CD4-positive, alpha-beta T cell (primary cell): ENCODE measurements at regions not wholly inside any gene's neighbourhood (a gene's known extent, or its start where the extent isn't known, plus 50 kb on each side); places are given as distances from the start of the nearest gene placed in this dataset.

ENCODE experiments used
- ATAC-seq: fragments of 200-7000 bp; cut with Tn5 transposase; one replicate; pipeline ENCODE4 v1.10.0; 2022; ENCODE audit warnings: mild to moderate bottlenecking; ENCODE audit not compliant: poor library complexity
- CTCF ChIA-PET: fragments of 350-600 bp; sonication (Branson Sonifier 250); formaldehyde crosslinking; loops from one replicate; lab custom pipeline; 2021; ENCODE audit warnings: antibody characterized with exemption, inconsistent platforms; lab: Charles Lee
- POLR2A ChIA-PET: fragments of 350-600 bp; sonication (Branson Sonifier 250); formaldehyde crosslinking; loops from one replicate; lab custom pipeline; 2021; ENCODE audit warnings: antibody characterized with exemption, inconsistent platforms; lab: Charles Lee
- DNase-seq, 14 experiments: peaks; one replicate each; pipeline ENCODE4 v3.0.0-alpha.2; 2013 to 2020; ENCODE audit warnings: mixed read lengths in 2 of 14
- H3K27ac ChIP-seq, 2 donors: one replicate each; pipeline versions ENCODE4 v1.5.1 to v1.7.0; 2013; ENCODE audit warnings: low read length in 2 of 2, low read depth in 1 of 2, mild to moderate bottlenecking in 1 of 2
- H3K27me3 ChIP-seq, 2 experiments: 1 replicate in 1 of 2; 2 replicates in 1 of 2; pipeline versions ENCODE4 v1.6.1 to v1.7.0; 2013; ENCODE audit warnings: low read length in 2 of 2, control low read depth in 1 of 2, mild to moderate bottlenecking in 1 of 2, moderate library complexity in 1 of 2; ENCODE audit not compliant: insufficient read depth in 2 of 2, control insufficient read depth in 1 of 2
- H3K36me3 ChIP-seq: one replicate; pipeline ENCODE4 v1.6.1; 2013; ENCODE audit warnings: low read length, control low read depth; ENCODE audit not compliant: insufficient read depth
- H3K4me1 ChIP-seq: one replicate; pipeline ENCODE4 v1.6.1; 2013; ENCODE audit warnings: low read length, control low read depth; ENCODE audit not compliant: insufficient read depth
- H3K4me3 ChIP-seq: one replicate; pipeline ENCODE4 v1.5.1; 2013; ENCODE audit warnings: mild to moderate bottlenecking, low read length, moderate library complexity
- H3K9me3 ChIP-seq, 2 experiments: 1 replicate in 1 of 2; 2 replicates in 1 of 2; pipeline versions ENCODE4 v1.6.1 to v1.7.0; 2013; ENCODE audit warnings: low read length in 2 of 2, mild to moderate bottlenecking in 2 of 2, control low read depth in 1 of 2, moderate library complexity in 1 of 2; ENCODE audit not compliant: control insufficient read depth in 1 of 2, insufficient read depth in 1 of 2
- H3K27ac Mint-ChIP-seq: one replicate; pipeline ENCODE4 v1.8.0; 2020; ENCODE audit warnings: mixed read lengths
- H3K27me3 Mint-ChIP-seq: one replicate; pipeline ENCODE4 v1.8.0; 2021; ENCODE audit warnings: mixed read lengths
- H3K36me3 Mint-ChIP-seq: one replicate; pipeline ENCODE4 v1.8.0; 2021; ENCODE audit warnings: low read depth, mixed read lengths
- H3K4me1 Mint-ChIP-seq: one replicate; pipeline ENCODE4 v1.8.0; 2021; ENCODE audit warnings: low read depth, mixed read lengths
- H3K4me3 Mint-ChIP-seq: one replicate; pipeline ENCODE4 v1.8.0; 2020; ENCODE audit warnings: mild to moderate bottlenecking, mixed read lengths
- H3K9me3 Mint-ChIP-seq: one replicate; pipeline ENCODE4 v1.8.0; 2020; ENCODE audit warnings: mixed read lengths
- intact Hi-C, 2 experiments: fragments of 100-400 bp; cut with DNase I in 1 of 2; cut with micrococcal nuclease in 1 of 2; formaldehyde crosslinking; loops; one replicate each; pipeline versions ENCODE4 v1.15.1 to v1.9.0; 2023 to 2025; cut with DNase I, micrococcal nuclease
- TF ChIP-seq, protein P1 (sequence below): fragments of 200-600 bp; IDR thresholded peaks from one replicate; pipeline ENCODE4 v1.8.0; 2022; ENCODE audit warnings: antibody characterized with exemption, mild to moderate bottlenecking

DNA sequence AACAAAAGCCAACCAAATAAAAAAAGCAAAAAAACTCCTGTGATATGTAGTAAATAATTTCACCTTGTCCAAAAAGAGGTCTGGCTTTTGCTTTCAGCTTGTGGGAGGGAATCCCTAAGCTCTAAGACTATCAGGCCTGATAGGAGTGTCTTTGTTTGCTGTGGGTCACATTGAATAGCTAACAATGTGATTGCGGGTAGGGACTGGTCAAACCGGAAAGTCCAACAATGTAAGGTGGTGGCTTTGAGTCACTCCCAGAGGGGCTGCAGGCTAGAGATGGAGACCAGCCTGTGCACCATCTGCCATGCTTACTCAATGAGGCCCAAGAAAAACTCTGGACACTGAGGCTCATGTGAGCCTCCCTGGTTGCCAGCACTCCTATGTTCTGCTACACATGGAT is 192.9 kb downstream of the TFCP2L1 start:
- peaks cover 8% of the 10 kb centered on the region for H3K27me3 Mint-ChIP-seq

GRCh38 chr2:121093692-121094091 is 191.3 kb downstream of the TFCP2L1 start:
- TF ChIP-seq, protein P1, sequence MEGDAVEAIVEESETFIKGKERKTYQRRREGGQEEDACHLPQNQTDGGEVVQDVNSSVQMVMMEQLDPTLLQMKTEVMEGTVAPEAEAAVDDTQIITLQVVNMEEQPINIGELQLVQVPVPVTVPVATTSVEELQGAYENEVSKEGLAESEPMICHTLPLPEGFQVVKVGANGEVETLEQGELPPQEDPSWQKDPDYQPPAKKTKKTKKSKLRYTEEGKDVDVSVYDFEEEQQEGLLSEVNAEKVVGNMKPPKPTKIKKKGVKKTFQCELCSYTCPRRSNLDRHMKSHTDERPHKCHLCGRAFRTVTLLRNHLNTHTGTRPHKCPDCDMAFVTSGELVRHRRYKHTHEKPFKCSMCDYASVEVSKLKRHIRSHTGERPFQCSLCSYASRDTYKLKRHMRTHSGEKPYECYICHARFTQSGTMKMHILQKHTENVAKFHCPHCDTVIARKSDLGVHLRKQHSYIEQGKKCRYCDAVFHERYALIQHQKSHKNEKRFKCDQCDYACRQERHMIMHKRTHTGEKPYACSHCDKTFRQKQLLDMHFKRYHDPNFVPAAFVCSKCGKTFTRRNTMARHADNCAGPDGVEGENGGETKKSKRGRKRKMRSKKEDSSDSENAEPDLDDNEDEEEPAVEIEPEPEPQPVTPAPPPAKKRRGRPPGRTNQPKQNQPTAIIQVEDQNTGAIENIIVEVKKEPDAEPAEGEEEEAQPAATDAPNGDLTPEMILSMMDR = no peak
- H3K27ac Mint-ChIP-seq = no peak overlapping the region
- DNase-seq = no peak
- H3K4me1 Mint-ChIP-seq = no peaks in the 10 kb centered on the region
- H3K9me3 Mint-ChIP-seq = no peaks in the 10 kb centered on the region
- H3K36me3 ChIP-seq = no peaks in the 10 kb centered on the region
- H3K4me3 Mint-ChIP-seq = no peak overlapping the region
- no peaks in the 10 kb centered on the region for H3K27me3 ChIP-seq
- ATAC-seq = no peak
- peaks cover 8% of the 10 kb centered on the region for H3K27me3 Mint-ChIP-seq
- H3K9me3 ChIP-seq = peaks cover 0 to 12% of the 10 kb centered on the region in 2 experiments
- no peak overlapping the region for H3K27ac ChIP-seq
- ChIA-PET POLR2A (no interaction called here), CTCF (no interaction called here)
- no peaks in the 10 kb centered on the region for H3K4me1 ChIP-seq
- no peaks in the 10 kb centered on the region for H3K36me3 Mint-ChIP-seq
- no peak overlapping the region for H3K4me3 ChIP-seq
- intact Hi-C loops = no loop called here

More for the DNA sequence above, 192.9 kb downstream of the TFCP2L1 start:
- intact Hi-C loops = no loop called here
- Histone ChIP-seq H3K36me3 (no peaks in the 10 kb centered on the region), H3K4me1 (no peaks in the 10 kb centered on the region), H3K9me3 (peaks cover 0 to 12% of the 10 kb centered on the region in 2 experiments), H3K27me3 (no peaks in the 10 kb centered on the region), H3K4me3 (no peak overlapping the region), H3K27ac (no peak overlapping the region)
- DNase-seq (no peak), ATAC-seq (no peak)
- no peak overlapping the region for H3K27ac Mint-ChIP-seq
- ChIA-PET POLR2A (no interaction called here), CTCF (no interaction called here)
- TF ChIP-seq, protein P1 = no peak
- H3K36me3 Mint-ChIP-seq = no peaks in the 10 kb centered on the region
- no peak overlapping the region for H3K4me3 Mint-ChIP-seq
- no peaks in the 10 kb centered on the region for H3K9me3 Mint-ChIP-seq
- no peaks in the 10 kb centered on the region for H3K4me1 Mint-ChIP-seq

GRCh38 chr2:121094101-121094500 is 190.9 kb downstream of the TFCP2L1 start:
- no peaks in the 10 kb centered on the region for H3K36me3 Mint-ChIP-seq
- DNase-seq (no peak), ATAC-seq (no peak)
- H3K27me3 Mint-ChIP-seq = peaks cover 8% of the 10 kb centered on the region
- Histone ChIP-seq H3K4me1 (no peaks in the 10 kb centered on the region), H3K27ac (no peak overlapping the region), H3K4me3 (no peak overlapping the region), H3K36me3 (no peaks in the 10 kb centered on the region), H3K27me3 (no peaks in the 10 kb centered on the region), H3K9me3 (peaks cover 0 to 12% of the 10 kb centered on the region in 2 experiments)
- intact Hi-C loops = no loop called here
- ChIA-PET CTCF (no interaction called here), POLR2A (no interaction called here)
- TF ChIP-seq, protein P1 = no peak
- H3K27ac Mint-ChIP-seq = no peak overlapping the region
- no peak overlapping the region for H3K4me3 Mint-ChIP-seq
- H3K9me3 Mint-ChIP-seq = no peaks in the 10 kb centered on the region
- no peaks in the 10 kb centered on the region for H3K4me1 Mint-ChIP-seq
